GM19452 (cell line): ENCODE measurements at regions not wholly inside any gene's neighbourhood (a gene's known extent, or its start where the extent isn't known, plus 50 kb on each side); places are given as distances from the start of the nearest gene placed in this dataset.
"Not testable (repeated sequence)": the region's sequence is repeated elsewhere in the genome, so short reads cannot be mapped to it uniquely, and the experiment has no call there.

Source experiments
- ATAC-seq: cut with Tn5 transposase; IDR thresholded peaks from one replicate; pipeline ENCODE4 v1.9.1; 2021; ENCODE audit not compliant: unreplicated experiment

GRCh38 chr20:48411919-48412522 lies 415.8 kb downstream of the PREX1 start:
- no peak for ATAC-seq

DNA sequence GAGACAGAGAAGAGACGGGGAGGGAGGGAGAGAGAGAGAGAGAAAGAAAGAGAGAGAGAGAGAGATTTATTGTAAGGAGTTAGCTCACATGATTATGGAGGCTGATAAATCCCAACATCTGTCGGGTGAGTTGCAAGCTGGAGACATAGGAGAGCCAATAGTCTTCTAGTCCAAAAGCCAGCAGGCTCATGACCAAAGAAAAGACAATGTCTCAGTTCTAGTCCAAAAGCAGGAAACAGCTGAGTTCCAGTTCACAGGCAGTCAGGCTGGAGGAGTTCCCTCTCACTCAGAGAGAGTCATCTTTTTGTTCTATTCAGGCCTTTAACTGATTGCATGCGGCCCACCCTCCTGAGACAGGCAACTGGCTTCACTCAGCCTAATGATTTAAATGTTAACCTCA lies 416.6 kb downstream of the PREX1 start:
- ATAC-seq = no peak

GRCh38 chr20:48409055-48409615 lies 418.7 kb downstream of the PREX1 start:
- no peak for ATAC-seq

- no peak for ATAC-seq
Measured at GRCh38 chr20:48407710-48408109, 420.1 kb downstream of the PREX1 start.

- ATAC-seq = no peak
Measured at GRCh38 chr20:48406912-48407340, 420.9 kb downstream of the PREX1 start.

DNA sequence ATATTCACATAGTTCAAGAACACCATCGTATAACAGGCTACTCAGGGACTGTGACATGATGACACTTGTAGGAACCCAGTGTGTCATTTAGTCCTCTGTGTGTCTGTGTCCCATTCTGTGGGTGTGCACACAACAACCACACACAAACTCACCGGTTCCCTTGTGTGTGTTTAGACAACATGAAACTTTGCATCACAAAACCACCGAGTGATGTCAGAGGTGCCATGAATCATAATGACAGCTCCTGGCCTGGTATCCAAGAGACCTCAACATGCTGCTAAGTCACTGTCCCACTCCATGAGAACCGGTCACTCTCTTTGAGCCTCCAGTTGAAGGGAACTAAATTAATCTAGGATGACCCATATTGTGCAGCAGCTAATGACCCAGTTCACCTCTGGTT lies 421.3 kb downstream of the PREX1 start:
- no peak for ATAC-seq

- no peak for ATAC-seq
Measured at GRCh38 chr20:48405909-48406308, 421.9 kb downstream of the PREX1 start.

- no peak for ATAC-seq
Measured at GRCh38 chr20:48404598-48404997, 423.2 kb downstream of the PREX1 start.

DNA sequence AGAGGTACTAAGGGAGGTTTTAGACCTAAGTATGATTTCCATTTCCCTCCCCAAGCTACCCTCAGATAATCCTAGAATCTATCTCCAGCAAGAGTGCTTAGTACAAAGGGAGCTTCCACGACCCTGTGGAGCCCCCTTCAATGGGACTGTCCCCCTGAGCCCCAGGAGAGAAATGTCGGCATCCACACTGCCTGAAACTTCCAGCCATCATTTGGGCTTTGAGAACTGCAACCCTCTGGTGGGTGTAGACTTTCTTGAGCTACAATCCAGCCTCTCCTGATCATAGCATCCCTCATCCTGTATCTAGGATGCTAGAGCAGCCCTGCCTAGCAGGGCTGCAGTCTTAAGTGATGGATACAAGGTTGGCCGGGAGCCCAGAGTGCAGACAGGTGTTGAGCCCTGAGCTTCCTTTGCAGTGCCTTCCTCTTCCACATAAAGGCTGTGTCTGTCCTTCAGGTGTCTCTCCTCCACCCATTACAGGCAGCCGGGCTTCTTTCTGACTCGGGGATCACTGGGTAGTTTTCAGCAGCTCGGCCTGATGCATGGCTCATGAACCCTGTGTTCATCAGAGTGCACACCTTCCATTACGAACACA lies 424.5 kb downstream of the PREX1 start:
- ATAC-seq = no peak

GRCh38 chr20:48401359-48401758 lies 426.4 kb downstream of the PREX1 start:
- ATAC-seq = no peak

DNA sequence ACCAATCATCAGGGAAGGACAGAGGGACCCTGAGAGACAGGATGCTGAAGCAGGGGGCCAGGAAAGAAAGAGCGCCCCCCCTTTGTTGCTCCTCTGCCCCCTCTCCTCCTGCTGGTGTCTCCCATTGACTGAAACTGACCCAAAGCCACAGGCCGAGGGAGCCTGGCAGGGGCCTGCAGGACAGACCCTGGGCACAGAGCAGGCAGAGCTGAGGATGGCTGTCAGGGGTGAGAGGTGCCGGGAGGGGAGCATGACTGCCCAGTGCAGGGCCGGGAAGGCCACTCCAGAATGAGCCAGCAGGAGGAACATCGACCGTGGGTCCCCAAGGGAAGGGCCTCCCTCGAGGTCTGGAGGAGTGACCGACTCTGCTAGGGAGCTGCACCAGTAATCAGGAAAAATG lies 427.8 kb downstream of the PREX1 start:
- no peak for ATAC-seq

DNA sequence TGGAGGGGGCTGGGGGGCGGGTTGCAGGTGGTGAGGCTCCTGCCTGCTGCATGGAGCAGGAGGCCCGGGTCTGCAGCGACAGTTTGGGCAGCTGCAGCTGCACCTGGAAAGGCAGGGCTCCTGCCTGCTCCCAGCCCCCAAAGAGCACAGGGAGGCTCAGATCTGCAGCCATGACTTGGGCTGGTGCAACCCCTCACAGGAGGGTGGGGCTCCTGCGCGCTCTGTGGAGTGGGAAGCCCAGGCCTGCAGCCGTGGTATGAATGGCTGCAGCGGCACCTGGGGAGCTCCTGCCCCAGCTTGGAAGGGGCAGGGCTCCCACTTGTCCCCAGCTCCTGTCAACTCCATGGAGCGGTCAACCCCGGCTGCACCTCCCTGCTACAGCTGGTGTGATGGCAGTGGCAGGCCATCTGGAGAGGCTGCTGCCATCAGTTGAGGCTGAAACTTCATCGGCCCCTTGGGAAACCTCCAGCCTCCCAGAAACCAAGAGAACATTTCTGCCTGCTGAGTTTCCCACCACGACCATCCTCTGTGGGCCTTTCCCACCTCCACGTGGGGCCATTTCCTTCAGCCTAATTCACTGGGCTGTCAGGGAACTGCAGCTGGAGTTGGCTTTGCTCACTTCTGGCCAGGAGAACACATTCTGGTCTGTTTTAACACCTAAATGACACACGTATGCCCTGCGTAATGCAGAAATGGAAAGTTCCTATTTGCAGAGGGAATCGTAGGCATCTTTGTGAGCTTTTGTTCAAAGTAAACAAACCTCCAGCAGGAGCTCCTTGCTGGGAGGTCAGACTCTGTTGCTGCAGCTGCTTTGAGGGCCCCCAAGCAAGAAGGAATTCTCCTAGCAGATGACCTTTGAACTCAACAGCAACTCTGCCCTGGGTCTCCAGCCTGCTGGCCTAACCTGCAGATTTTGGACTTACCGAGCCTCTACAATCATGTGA lies 429.0 kb downstream of the PREX1 start:
- no peak for ATAC-seq

- not testable (repeated sequence) for ATAC-seq
Measured at GRCh38 chr20:48396981-48397861, 430.6 kb downstream of the PREX1 start.

GRCh38 chr20:48395816-48396546 lies 431.8 kb downstream of the PREX1 start:
- no peak for ATAC-seq

DNA sequence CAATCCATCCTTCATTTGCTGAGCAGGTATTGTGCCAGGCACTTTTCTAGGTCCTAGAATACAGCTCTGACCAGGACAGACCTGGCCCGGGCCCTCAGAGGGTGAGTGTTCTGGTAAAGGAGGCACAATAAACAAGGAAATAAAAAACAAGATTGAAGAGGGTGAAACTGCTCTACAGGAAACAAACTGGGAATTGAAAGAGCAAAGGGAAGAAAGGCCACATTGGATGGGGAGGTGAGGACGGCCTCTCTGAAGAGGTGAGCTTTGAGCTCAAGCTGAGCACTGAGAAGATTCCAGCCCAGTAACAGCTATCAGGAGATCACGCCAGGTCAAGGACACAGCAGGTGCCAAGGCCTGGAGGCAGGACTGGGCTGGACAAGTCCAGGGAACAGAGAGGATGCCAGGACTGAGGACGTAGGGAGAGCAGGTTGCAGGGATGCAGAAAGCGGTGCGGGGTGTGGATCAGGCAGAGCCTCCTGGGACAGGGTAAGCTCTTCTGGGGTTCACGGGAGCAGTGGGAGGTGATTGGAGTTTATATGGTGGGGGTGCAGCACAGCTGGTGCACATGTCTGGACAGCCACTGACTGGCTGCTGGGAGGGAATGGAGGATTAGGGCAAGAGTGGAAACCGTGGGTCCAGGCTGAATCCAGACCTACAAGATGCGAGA lies 433.3 kb downstream of the PREX1 start:
- ATAC-seq = no peak

GRCh38 chr20:48393737-48394314 lies 434.0 kb downstream of the PREX1 start:
- no peak for ATAC-seq

DNA sequence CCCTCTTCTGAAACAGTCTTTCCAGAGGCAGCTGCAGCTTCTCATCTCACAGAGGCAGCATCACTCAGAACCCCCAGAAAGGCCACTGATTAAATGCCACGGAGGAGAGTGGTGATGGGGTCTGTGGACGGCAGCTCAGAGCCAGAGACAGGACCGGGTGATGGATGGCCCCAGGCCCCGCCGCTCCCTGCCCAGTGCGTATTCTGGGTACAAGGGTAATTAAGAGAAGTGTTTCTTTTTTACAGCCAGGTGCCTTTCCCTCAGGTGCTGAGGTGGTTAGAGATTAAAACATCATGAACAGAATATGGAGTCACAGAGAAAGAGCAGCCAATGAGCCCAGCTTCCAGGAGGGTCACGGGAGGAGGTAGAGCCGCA lies 434.5 kb downstream of the PREX1 start:
- ATAC-seq = no peak

DNA sequence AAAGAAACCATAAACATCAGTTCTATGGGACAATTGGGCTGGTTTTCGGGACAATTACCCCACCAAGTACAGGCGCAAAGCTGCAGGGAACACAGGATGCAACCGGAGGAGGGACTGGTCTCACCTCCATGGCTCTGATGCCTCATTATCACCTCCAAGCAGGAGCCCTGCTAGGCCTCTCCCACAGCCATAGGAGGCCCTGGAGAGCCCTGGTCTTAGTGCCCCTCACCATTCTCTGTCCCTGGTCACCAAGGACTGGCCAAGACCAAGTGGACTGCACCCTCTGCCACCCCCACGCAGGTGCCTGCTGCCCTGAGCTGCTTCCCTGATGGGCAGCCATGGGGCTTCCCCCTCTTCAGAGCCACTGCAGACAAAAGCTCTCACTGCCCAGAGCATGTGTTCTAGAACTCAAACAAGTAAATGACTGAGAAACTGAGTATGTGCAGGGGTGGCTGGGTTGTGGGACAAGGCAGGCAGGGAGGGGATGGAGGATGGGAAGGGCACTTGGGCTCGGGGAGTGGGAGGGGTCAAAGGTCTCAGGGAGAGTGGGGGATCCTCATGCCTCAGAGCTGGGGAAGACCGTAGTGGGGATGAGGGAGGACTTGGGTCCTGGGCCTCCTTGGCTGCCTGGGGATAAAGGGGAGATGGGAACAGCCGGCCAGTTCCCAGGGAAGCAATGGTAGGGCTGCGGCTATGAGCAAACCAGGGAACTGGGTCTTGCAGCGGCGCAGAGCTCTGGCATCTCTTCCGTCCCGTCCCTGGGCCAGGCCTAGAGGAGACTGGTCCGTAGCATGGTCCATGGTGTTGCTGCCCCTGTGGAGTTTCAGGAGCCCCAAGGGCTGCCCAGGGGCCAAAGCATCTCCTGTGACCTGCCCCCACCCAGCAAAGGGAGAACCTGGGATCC lies 435.1 kb downstream of the PREX1 start:
- no peak for ATAC-seq
